GM12878 (cell line): ENCODE measurements at regions not wholly inside any gene's neighbourhood (a gene's known extent, or its start where the extent isn't known, plus 50 kb on each side); places are given as distances from the start of the nearest gene placed in this dataset.

Experiments
- ASH2L ChIP-seq: fragments of 300-600, 200-600 bp; sonication (generic); IDR thresholded peaks from 2 replicates; pipeline ENCODE4 v1.6.1; 2017; ENCODE audit warnings: low read depth, mild to moderate bottlenecking, borderline replicate concordance
- CBX3 ChIP-seq: fragments of 200-600 bp; sonication (generic); IDR thresholded peaks from 2 replicates; pipeline ENCODE4 v1.6.1; 2016; ENCODE audit warnings: low read depth, borderline replicate concordance
- CREB1 ChIP-seq: IDR thresholded peaks from 2 replicates; pipeline ENCODE4 v1.6.1; 2012; ENCODE audit warnings: low read depth, mild to moderate bottlenecking, inconsistent platforms
- EP300 ChIP-seq, 2 experiments: fragments of 150-350 bp in 1 of 2; IDR thresholded peaks; 2 replicates each; pipeline ENCODE4 v1.6.1; 2011 to 2012; ENCODE audit warnings: low read depth in 2 of 2, low read length in 2 of 2, borderline replicate concordance in 1 of 2, improper control_type of control experiment in 1 of 2, inconsistent platforms in 1 of 2; ENCODE audit not compliant: control insufficient read depth in 1 of 2
- ETV6 ChIP-seq, 2 experiments: fragments of 450-650 bp in 1 of 2; IDR thresholded peaks in 1 of 2; conservative IDR thresholded peaks in 1 of 2; 2 replicates each; pipeline ENCODE4 v1.6.1; 2014; ENCODE audit warnings: antibody characterized with exemption in 1 of 2, borderline replicate concordance in 1 of 2, low read depth in 1 of 2, mild to moderate bottlenecking in 1 of 2, moderate library complexity in 1 of 2
- EZH2 ChIP-seq: IDR thresholded peaks from 2 replicates; pipeline ENCODE4 v1.6.1; 2012; ENCODE audit warnings: low read depth, mild to moderate bottlenecking, control low read depth, inconsistent platforms, low read length, borderline replicate concordance; ENCODE audit not compliant: control insufficient read depth
- FOXM1 ChIP-seq: IDR thresholded peaks from 2 replicates; pipeline ENCODE4 v1.6.1; 2012; ENCODE audit warnings: low read depth, mild to moderate bottlenecking, inconsistent platforms, low read length, moderate library complexity
- JUNB ChIP-seq: IDR thresholded peaks from 2 replicates; pipeline ENCODE4 v1.6.1; 2016; ENCODE audit warnings: antibody characterized with exemption, mild to moderate bottlenecking
- KDM1A ChIP-seq: fragments of 200-600 bp; sonication (generic); IDR thresholded peaks from 2 replicates; pipeline ENCODE4 v1.6.1; 2016; ENCODE audit warnings: borderline replicate concordance
- MXI1 ChIP-seq: fragments of 150-350 bp; IDR thresholded peaks from 2 replicates; pipeline ENCODE4 v1.6.1; 2011; ENCODE audit warnings: low read depth, mild to moderate bottlenecking, inconsistent platforms, low read length, improper control_type of control experiment
- NBN ChIP-seq: fragments of 450-650 bp; IDR thresholded peaks from 2 replicates; pipeline ENCODE4 v1.6.1; 2016
- NFIC ChIP-seq: IDR thresholded peaks from 2 replicates; pipeline ENCODE4 v1.6.1; 2012; ENCODE audit warnings: low read depth, mild to moderate bottlenecking, inconsistent platforms, low read length, moderate library complexity
- NFYB ChIP-seq: IDR thresholded peaks from 2 replicates; pipeline ENCODE4 v1.6.1; 2011; ENCODE audit warnings: low read depth, mild to moderate bottlenecking, low read length, improper control_type of control experiment, moderate library complexity; ENCODE audit not compliant: insufficient read depth
- PKNOX1 ChIP-seq: fragments of 450-650 bp; IDR thresholded peaks from 2 replicates; pipeline ENCODE4 v1.6.1; 2016; ENCODE audit warnings: mild to moderate bottlenecking
- POU2F2 ChIP-seq: IDR thresholded peaks from 3 replicates; pipeline ENCODE4 v1.6.1; 2011; ENCODE audit warnings: low read depth, mild to moderate bottlenecking, low read length, borderline replicate concordance
- RAD51 ChIP-seq: fragments of 450-650 bp; IDR thresholded peaks from 2 replicates; pipeline ENCODE4 v1.6.1; 2016; ENCODE audit warnings: moderate library complexity, mild to moderate bottlenecking, inconsistent platforms
- SMAD1 ChIP-seq: fragments of 450-650 bp; IDR thresholded peaks from 2 replicates; pipeline ENCODE4 v1.6.1; 2018; ENCODE audit warnings: mild to moderate bottlenecking, low read depth; ENCODE audit not compliant: partially characterized antibody
- TBL1XR1 ChIP-seq: IDR thresholded peaks from 2 replicates; pipeline ENCODE4 v1.6.1; 2012; ENCODE audit warnings: low read depth, low read length, improper control_type of control experiment
- TF ChIP-seq, protein P1 (sequence below): fragments of 150-350 bp; IDR thresholded peaks from 2 replicates; pipeline ENCODE4 v1.6.1; 2014; ENCODE audit warnings: mild to moderate bottlenecking, low read depth, low read length
- TF ChIP-seq, protein P2 (sequence below): fragments of 450-650 bp; formaldehyde crosslinking; IDR thresholded peaks from 2 replicates; pipeline ENCODE4 v1.5.0; 2022; ENCODE audit warnings: mild to moderate bottlenecking, missing genetic modification characterization
- TF ChIP-seq, protein P3 (sequence below): fragments of 450-650 bp; IDR thresholded peaks from 2 replicates; pipeline ENCODE4 v1.6.1; 2017; ENCODE audit warnings: mild to moderate bottlenecking, moderate library complexity

DNA sequence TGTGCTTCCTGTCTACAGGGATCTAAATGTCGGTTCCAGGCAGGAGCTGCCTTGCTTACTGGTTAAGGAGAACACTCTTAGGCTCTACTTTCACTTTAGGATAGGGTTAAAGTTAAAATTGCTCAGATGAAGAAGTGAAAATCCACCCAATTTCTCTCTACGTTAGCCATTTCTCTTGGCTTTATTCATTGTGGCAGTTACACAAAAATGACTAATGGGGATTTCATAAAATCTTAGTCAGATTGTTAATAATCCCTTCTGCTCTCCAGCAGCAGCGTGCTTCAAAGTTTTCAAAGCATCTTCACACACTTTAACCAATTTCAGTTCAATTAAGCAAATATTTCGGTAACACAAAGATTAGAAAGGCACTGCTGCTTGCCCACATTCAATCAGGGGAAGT is 58.4 kb upstream of the RCN1 start (continued):
- TF ChIP-seq KDM1A (no peak), NFIC (peak; percentile 84), ASH2L (no peak), MXI1 (no peak), EP300 (IDR thresholded peaks at IDR 0.05; ENCODE audit: borderline replicate concordance in 1 of 2, control insufficient read depth in 1 of 2, low read depth in 2 of 2, low read length in 2 of 2) (peak; percentile 23 to 49; a peak in 1 of 4 replicates), CREB1 (no peak), PKNOX1 (0 out of 2 replicates have a peak, but pooled peaks have one; percentile 8), SMAD1 (no peak), EZH2 (no peak), NBN (no peak), POU2F2 (no peak), JUNB (peak; percentile 74), FOXM1 (0 out of 2 replicates have a peak, but pooled peaks have one; percentile 46), TBL1XR1 (no peak; the same call in 1 of the 2 replicates), ETV6 (conservative IDR thresholded peaks at IDR 0.05 in 1 of 2, IDR thresholded peaks at IDR 0.05 in 1 of 2; ENCODE audit: borderline replicate concordance in 1 of 2, low read depth in 1 of 2) (0 out of 4 replicates have a peak, but pooled peaks of 1 of the 2 experiments have one; percentile 14), CBX3 (no peak), RAD51 (no peak), NFYB (no peak)
- TF ChIP-seq, protein P1, sequence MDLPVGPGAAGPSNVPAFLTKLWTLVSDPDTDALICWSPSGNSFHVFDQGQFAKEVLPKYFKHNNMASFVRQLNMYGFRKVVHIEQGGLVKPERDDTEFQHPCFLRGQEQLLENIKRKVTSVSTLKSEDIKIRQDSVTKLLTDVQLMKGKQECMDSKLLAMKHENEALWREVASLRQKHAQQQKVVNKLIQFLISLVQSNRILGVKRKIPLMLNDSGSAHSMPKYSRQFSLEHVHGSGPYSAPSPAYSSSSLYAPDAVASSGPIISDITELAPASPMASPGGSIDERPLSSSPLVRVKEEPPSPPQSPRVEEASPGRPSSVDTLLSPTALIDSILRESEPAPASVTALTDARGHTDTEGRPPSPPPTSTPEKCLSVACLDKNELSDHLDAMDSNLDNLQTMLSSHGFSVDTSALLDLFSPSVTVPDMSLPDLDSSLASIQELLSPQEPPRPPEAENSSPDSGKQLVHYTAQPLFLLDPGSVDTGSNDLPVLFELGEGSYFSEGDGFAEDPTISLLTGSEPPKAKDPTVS: no peak
- TF ChIP-seq, protein P2, sequence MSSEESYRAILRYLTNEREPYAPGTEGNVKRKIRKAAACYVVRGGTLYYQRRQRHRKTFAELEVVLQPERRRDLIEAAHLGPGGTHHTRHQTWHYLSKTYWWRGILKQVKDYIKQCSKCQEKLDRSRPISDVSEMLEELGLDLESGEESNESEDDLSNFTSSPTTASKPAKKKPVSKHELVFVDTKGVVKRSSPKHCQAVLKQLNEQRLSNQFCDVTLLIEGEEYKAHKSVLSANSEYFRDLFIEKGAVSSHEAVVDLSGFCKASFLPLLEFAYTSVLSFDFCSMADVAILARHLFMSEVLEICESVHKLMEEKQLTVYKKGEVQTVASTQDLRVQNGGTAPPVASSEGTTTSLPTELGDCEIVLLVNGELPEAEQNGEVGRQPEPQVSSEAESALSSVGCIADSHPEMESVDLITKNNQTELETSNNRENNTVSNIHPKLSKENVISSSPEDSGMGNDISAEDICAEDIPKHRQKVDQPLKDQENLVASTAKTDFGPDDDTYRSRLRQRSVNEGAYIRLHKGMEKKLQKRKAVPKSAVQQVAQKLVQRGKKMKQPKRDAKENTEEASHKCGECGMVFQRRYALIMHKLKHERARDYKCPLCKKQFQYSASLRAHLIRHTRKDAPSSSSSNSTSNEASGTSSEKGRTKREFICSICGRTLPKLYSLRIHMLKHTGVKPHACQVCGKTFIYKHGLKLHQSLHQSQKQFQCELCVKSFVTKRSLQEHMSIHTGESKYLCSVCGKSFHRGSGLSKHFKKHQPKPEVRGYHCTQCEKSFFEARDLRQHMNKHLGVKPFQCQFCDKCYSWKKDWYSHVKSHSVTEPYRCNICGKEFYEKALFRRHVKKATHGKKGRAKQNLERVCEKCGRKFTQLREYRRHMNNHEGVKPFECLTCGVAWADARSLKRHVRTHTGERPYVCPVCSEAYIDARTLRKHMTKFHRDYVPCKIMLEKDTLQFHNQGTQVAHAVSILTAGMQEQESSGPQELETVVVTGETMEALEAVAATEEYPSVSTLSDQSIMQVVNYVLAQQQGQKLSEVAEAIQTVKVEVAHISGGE (CRISPR knock-in tag): no peak
- TF ChIP-seq, protein P3, sequence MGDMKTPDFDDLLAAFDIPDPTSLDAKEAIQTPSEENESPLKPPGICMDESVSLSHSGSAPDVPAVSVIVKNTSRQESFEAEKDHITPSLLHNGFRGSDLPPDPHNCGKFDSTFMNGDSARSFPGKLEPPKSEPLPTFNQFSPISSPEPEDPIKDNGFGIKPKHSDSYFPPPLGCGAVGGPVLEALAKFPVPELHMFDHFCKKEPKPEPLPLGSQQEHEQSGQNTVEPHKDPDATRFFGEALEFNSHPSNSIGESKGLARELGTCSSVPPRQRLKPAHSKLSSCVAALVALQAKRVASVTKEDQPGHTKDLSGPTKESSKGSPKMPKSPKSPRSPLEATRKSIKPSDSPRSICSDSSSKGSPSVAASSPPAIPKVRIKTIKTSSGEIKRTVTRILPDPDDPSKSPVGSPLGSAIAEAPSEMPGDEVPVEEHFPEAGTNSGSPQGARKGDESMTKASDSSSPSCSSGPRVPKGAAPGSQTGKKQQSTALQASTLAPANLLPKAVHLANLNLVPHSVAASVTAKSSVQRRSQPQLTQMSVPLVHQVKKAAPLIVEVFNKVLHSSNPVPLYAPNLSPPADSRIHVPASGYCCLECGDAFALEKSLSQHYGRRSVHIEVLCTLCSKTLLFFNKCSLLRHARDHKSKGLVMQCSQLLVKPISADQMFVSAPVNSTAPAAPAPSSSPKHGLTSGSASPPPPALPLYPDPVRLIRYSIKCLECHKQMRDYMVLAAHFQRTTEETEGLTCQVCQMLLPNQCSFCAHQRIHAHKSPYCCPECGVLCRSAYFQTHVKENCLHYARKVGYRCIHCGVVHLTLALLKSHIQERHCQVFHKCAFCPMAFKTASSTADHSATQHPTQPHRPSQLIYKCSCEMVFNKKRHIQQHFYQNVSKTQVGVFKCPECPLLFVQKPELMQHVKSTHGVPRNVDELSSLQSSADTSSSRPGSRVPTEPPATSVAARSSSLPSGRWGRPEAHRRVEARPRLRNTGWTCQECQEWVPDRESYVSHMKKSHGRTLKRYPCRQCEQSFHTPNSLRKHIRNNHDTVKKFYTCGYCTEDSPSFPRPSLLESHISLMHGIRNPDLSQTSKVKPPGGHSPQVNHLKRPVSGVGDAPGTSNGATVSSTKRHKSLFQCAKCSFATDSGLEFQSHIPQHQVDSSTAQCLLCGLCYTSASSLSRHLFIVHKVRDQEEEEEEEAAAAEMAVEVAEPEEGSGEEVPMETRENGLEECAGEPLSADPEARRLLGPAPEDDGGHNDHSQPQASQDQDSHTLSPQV: no peak
